Adrenal gland (tissue), 5 donors: ENCODE measurements at regions not wholly inside any gene's neighbourhood (a gene's known extent, or its start where the extent isn't known, plus 50 kb on each side); places are given as distances from the start of the nearest gene placed in this dataset.
A peak's percentile ranks its signal among the peaks of the same experiment; 100 is the strongest.

Experiments used
- POLR2A ChIP-seq, 2 donors: fragments of 450-650 bp; IDR thresholded peaks; one replicate each; pipeline ENCODE4 v1.6.1; 2017; ENCODE audit warnings: antibody characterized with exemption in 2 of 2, mild to moderate bottlenecking in 2 of 2, moderate library complexity in 1 of 2
- TF ChIP-seq, protein P1 (sequence below), 6 experiments: fragments of 450-650 bp in 4 of 6; fragments of 200-600 bp in 2 of 6; sonication (generic) in 1 of 6; IDR thresholded peaks; 1 replicate in 5 of 6; 2 replicates in 1 of 6; pipeline versions ENCODE4 v1.5.1 to v1.8.0; 2016 to 2021; ENCODE audit warnings: antibody characterized with exemption in 6 of 6, mild to moderate bottlenecking in 2 of 6, moderate library complexity in 1 of 6
- donor health status: DM: no; HTN: no; CAD: no.

DNA sequence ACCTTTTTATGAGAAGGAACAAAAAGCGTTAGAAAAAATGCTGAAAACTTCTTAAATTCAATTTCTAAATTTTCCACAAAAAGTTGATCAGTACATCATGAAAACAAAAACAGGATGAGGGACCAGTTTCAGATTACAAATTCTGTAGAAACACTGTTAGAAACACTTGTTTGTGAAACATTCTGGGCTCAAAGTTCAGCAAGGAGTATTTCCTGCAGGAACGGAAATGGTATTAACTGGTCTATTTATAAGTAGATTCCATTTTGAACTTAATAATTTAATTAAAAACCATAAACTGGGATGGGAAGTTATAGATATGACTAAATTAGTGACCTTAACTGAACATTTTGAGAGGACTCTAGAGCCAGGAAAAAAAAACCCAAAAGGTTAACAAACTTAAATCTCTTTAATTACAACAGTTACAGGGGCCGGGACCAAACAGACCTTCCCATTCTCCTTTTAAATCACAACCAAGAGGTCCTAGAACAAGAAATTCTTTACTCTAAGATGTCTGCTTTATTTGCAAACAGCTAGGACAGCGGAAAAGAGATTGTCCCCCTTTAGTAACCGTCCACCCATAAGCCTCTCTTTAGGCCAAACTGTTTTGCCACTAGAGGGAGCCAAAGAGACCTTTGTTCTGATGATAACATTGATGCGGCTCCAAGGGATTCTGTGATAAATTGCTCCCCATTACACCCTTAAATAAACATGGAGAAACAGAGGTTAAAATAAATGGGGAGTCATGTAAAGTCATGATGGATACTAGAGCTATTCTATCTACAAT, 69.0 kb upstream of the RERGL start:
- TF ChIP-seq, protein P1, sequence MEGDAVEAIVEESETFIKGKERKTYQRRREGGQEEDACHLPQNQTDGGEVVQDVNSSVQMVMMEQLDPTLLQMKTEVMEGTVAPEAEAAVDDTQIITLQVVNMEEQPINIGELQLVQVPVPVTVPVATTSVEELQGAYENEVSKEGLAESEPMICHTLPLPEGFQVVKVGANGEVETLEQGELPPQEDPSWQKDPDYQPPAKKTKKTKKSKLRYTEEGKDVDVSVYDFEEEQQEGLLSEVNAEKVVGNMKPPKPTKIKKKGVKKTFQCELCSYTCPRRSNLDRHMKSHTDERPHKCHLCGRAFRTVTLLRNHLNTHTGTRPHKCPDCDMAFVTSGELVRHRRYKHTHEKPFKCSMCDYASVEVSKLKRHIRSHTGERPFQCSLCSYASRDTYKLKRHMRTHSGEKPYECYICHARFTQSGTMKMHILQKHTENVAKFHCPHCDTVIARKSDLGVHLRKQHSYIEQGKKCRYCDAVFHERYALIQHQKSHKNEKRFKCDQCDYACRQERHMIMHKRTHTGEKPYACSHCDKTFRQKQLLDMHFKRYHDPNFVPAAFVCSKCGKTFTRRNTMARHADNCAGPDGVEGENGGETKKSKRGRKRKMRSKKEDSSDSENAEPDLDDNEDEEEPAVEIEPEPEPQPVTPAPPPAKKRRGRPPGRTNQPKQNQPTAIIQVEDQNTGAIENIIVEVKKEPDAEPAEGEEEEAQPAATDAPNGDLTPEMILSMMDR (IDR thresholded peaks at IDR 0.05), result peak in 5 of 6 experiments; percentile 26 to 65 (median 46)
- TF ChIP-seq POLR2A (IDR thresholded peaks at IDR 0.05), result no peak
